Activated CD4-positive, alpha-beta T cell treated with anti-CD3 and anti-CD28 coated beads, Interleukin-2, Interleukin-6, amounts not matched to agents 100 ng/mL and 50 ng/mL, durations not matched to agents 16 hours and 8 hours (primary cell): ENCODE measurements at regions not wholly inside any gene's neighbourhood (a gene's known extent, or its start where the extent isn't known, plus 50 kb on each side); places are given as distances from the start of the nearest gene placed in this dataset.

Experiments used
- DNase-seq: peaks from one replicate; pipeline ENCODE4 v3.0.0-alpha.2; 2020

GRCh38 chrX:115494161-115494560, 66.8 kb upstream of the PLS3 start:
- no peak for DNase-seq

GRCh38 chrX:115499112-115499805, 61.7 kb upstream of the PLS3 start:
- no peak for DNase-seq

- no peak for DNase-seq
Measured at GRCh38 chrX:115503099-115503498, 57.9 kb upstream of the PLS3 start.

- DNase-seq, result no peak
Measured at GRCh38 chrX:115504167-115504566, 56.8 kb upstream of the PLS3 start.
